ENCODE measurements at regions not wholly inside any gene's neighbourhood (a gene's known extent, or its start where the extent isn't known, plus 50 kb on each side); places are given as distances from the start of the nearest gene placed in this dataset.

- no peak overlapping the region for H3K56ac ChIP-seq (ENCODE audit: extremely low read depth, insufficient read depth, low read length)
- POLR2A ChIA-PET (ENCODE audit: unreplicated experiment): no interaction called here
- dilution Hi-C loops (cut with HindIII; ENCODE audit: low sequenced_read_pairs, unreplicated experiment): no loop called here
- H4K20me1 ChIP-seq (ENCODE audit: insufficient read depth, low read length): no peaks in the 10 kb centered on the region
- H3K9me3 ChIP-seq (ENCODE audit: control insufficient read depth, insufficient read depth, low read length): no peaks in the 10 kb centered on the region; the same call in 1 of the 2 replicates
- H4K91ac ChIP-seq (ENCODE audit: insufficient read depth, low read depth, low read length): no peak overlapping the region
- in situ Hi-C loops (cut with MboI; ENCODE audit: low sequenced_read_pairs): no loop called here
- H3K4me3 ChIP-seq (ENCODE audit: insufficient read depth, low read depth, low read length): no peak overlapping the region
- no peak overlapping the region for H3K4me2 ChIP-seq (ENCODE audit: low read depth, low read length)
- TF ChIP-seq SMC3 (IDR thresholded peaks at IDR 0.05; ENCODE audit: low read depth, low read length) (no peak), NFE2L2 (IDR thresholded peaks at IDR 0.05; ENCODE audit: low read depth, low read length) (no peak), USF2 (IDR thresholded peaks at IDR 0.05; ENCODE audit: low read depth, low read length) (no peak), RCOR1 (IDR thresholded peaks at IDR 0.05; ENCODE audit: insufficient replicate concordance, low read length) (no peak), ELK1 (IDR thresholded peaks at IDR 0.05; ENCODE audit: borderline replicate concordance, low read depth, low read length) (no peak), MAZ (IDR thresholded peaks at IDR 0.05; ENCODE audit: borderline replicate concordance, low read depth, low read length) (no peak), CHD1 (IDR thresholded peaks at IDR 0.05; ENCODE audit: low read depth, low read length) (no peak), POLR2A (IDR thresholded peaks at IDR 0.05; ENCODE audit: low read depth, low read length) (no peak)
- H3K4me1 ChIP-seq (ENCODE audit: control insufficient read depth, insufficient read depth, low read length): no peaks in the 10 kb centered on the region
- H2AFZ ChIP-seq (replicated peaks; ENCODE audit: low read length, poor library complexity): no peak overlapping the region
- no peak for ATAC-seq (ENCODE audit: low read depth)
- no peak overlapping the region for H2AK9ac ChIP-seq (replicated peaks; ENCODE audit: low read depth, low read length, poor library complexity)
- H3K14ac ChIP-seq (replicated peaks; ENCODE audit: low read depth, low read length): no peak overlapping the region
- no peak overlapping the region for H2BK5ac ChIP-seq (ENCODE audit: low read depth, low read length, poor library complexity, severe bottlenecking)
- WGBS, 2 experiments (ENCODE audit: extremely low coverage in 2 of 2, insufficient read length in 1 of 2): no CpG with 5 or more reads among the region's 2 CpGs
- DNase-seq: no peak
- no peak overlapping the region for H2BK15ac ChIP-seq (ENCODE audit: low read depth, low read length)
- no TSS peak for BruUV-seq (replicated peaks)
- no peaks in the 10 kb centered on the region for H3K27me3 ChIP-seq (ENCODE audit: control insufficient read depth, insufficient read depth, low read length)
- H3K23ac ChIP-seq (ENCODE audit: low read depth, low read length): no peak overlapping the region
- no peaks in the 10 kb centered on the region for H3K36me3 ChIP-seq (ENCODE audit: control insufficient read depth, insufficient read depth, low read length)
- H4K5ac ChIP-seq (ENCODE audit: low read depth, low read length): no peak overlapping the region
- H2BK20ac ChIP-seq (ENCODE audit: low read depth, low read length): no peak overlapping the region
- no peak overlapping the region for H3K4ac ChIP-seq (ENCODE audit: low read depth, low read length)
- no peak overlapping the region for H2AK5ac ChIP-seq (ENCODE audit: low read depth, low read length)
- H2BK120ac ChIP-seq (ENCODE audit: low read depth, low read length): no peak overlapping the region
- H3K9ac ChIP-seq (ENCODE audit: low read depth, low read length): no peak overlapping the region
- H3K18ac ChIP-seq (ENCODE audit: low read depth, low read length): no peak overlapping the region
- H3K9me1 ChIP-seq (ENCODE audit: insufficient read depth, low read length): no peaks in the 10 kb centered on the region
- no peaks in the 10 kb centered on the region for H3K79me1 ChIP-seq (ENCODE audit: low read depth in 1 of 2, low read length in 2 of 2)
- H3K27ac ChIP-seq (ENCODE audit: insufficient read depth, low read length): no peak overlapping the region
- intact Hi-C loops (cut with micrococcal nuclease): no loop called here
- no peak overlapping the region for H4K8ac ChIP-seq (ENCODE audit: low read depth in 2 of 2, low read length in 2 of 2)
- CTCF ChIA-PET: no interaction called here
Observed at GRCh38 chr7:14999331-14999730, 96.8 kb upstream of the DGKB start.

Measured in IMR-90 (cell line).